OCI-LY7 (cell line): ENCODE measurements at regions not wholly inside any gene's neighbourhood (a gene's known extent, or its start where the extent isn't known, plus 50 kb on each side); places are given as distances from the start of the nearest gene placed in this dataset.

ENCODE experiments used
- BruUV-seq: library from RNA; stranded (reverse); fragments of 400-500 nt; replicated peaks from 2 replicates; lab custom pipeline; 2021; lab: Mats Ljungman, UMichigan
- CTCF ChIA-PET: fragments of 300-600 bp; sonication (Branson Sonifier 250); formaldehyde crosslinking; loops from one replicate; lab custom pipeline; 2022; ENCODE audit warnings: antibody characterized with exemption; ENCODE audit not compliant: unreplicated experiment; lab: Charles Lee
- POLR2A ChIA-PET: fragments of 300-600 bp; sonication (Branson Sonifier 250); formaldehyde crosslinking; loops from one replicate; lab custom pipeline; 2022; ENCODE audit warnings: antibody characterized with exemption; lab: Charles Lee
- DNase-seq: peaks from one replicate; pipeline ENCODE4 v3.0.0-alpha.2; 2015; ENCODE audit warnings: low spot score
- H2AFZ ChIP-seq: fragments of 200-600 bp; sonication (generic), shearing (Covaris generic); 2 replicates; pipeline ENCODE4 v1.6.1; 2014; ENCODE audit warnings: mild to moderate bottlenecking, antibody characterized with exemption, low read length, moderate library complexity
- H3K27ac ChIP-seq: fragments of 200-600 bp; sonication (generic); 2 replicates; pipeline ENCODE4 v1.5.1; 2014; ENCODE audit warnings: mixed run types, low read depth, mild to moderate bottlenecking, moderate library complexity, low read length, inconsistent platforms; ENCODE audit not compliant: poor library complexity, severe bottlenecking
- H3K36me3 ChIP-seq: fragments of 200-600 bp; sonication (generic); 2 replicates; pipeline ENCODE4 v1.6.1; 2014; ENCODE audit warnings: mild to moderate bottlenecking, antibody characterized with exemption, low read length, moderate library complexity, mixed read lengths; ENCODE audit not compliant: insufficient read depth
- H3K4me1 ChIP-seq: fragments of 200-600 bp; sonication (generic); 2 replicates; pipeline ENCODE4 v1.5.1; 2014; ENCODE audit warnings: mild to moderate bottlenecking, low read length; ENCODE audit not compliant: insufficient read depth, poor library complexity, severe bottlenecking
- H3K4me2 ChIP-seq: fragments of 200-600 bp; sonication (generic); 2 replicates; pipeline ENCODE4 v1.6.1; 2014; ENCODE audit warnings: mild to moderate bottlenecking, low read length
- H3K4me3 ChIP-seq: fragments of 200-600 bp; sonication (generic); 2 replicates; pipeline ENCODE4 v1.5.1; 2014; ENCODE audit warnings: mild to moderate bottlenecking, low read depth, low read length; ENCODE audit not compliant: poor library complexity, severe bottlenecking
- H3K79me2 ChIP-seq: fragments of 200-600 bp; sonication (generic); 2 replicates; pipeline ENCODE4 v1.6.1; 2016; ENCODE audit warnings: low read depth, mild to moderate bottlenecking, low read length, moderate library complexity, mixed read lengths; ENCODE audit not compliant: insufficient read depth
- H3K9me2 ChIP-seq: fragments of 200-600 bp; sonication (generic); 2 replicates; pipeline ENCODE4 v1.6.1; 2016; ENCODE audit warnings: mild to moderate bottlenecking, low read length, mixed read lengths; ENCODE audit not compliant: insufficient read depth
- H3K9me3 ChIP-seq: fragments of 200-600 bp; sonication (generic); 2 replicates; pipeline ENCODE4 v1.6.1; 2014; ENCODE audit warnings: mild to moderate bottlenecking, mixed run types, low read length, mixed read lengths
- H4K20me1 ChIP-seq: fragments of 200-600 bp; sonication (generic); 2 replicates; pipeline ENCODE4 v1.6.1; 2014; ENCODE audit warnings: mild to moderate bottlenecking, antibody characterized with exemption, low read length, moderate library complexity, mixed read lengths; ENCODE audit not compliant: insufficient read depth
- CTCF ChIP-seq: fragments of 200-600 bp; sonication (generic); conservative IDR thresholded peaks from 2 replicates; pipeline ENCODE4 v1.5.1; 2014; ENCODE audit warnings: mild to moderate bottlenecking, antibody characterized with exemption, low read length, moderate library complexity, mixed read lengths
- EZH2phosphoT487 ChIP-seq: fragments of 200-600 bp; sonication (generic); IDR thresholded peaks from 2 replicates; pipeline ENCODE4 v1.6.1; 2018; ENCODE audit warnings: low read depth, borderline replicate concordance, mild to moderate bottlenecking, mixed run types, antibody characterized with exemption, low read length, moderate library complexity, mixed read lengths
- intact Hi-C: fragments of 100-400 bp; cut with micrococcal nuclease; formaldehyde crosslinking; loops from one replicate; pipeline ENCODE4 v1.10.0; 2022; ENCODE audit not compliant: unreplicated experiment

- H3K79me2 ChIP-seq = no peaks in the 10 kb centered on the region
- intact Hi-C loops = no loop called here
- CTCF ChIA-PET = no interaction called here
Measured at GRCh38 chr16:86289907-86290306, 220.4 kb upstream of the FOXF1 start.

GRCh38 chr16:86291491-86291890 is 218.8 kb upstream of the FOXF1 start:
- H4K20me1 ChIP-seq = no peaks in the 10 kb centered on the region
- no peak for DNase-seq
- TF ChIP-seq EZH2phosphoT487 (no peak), CTCF (no peak)
- no peaks in the 10 kb centered on the region for H3K9me2 ChIP-seq
- H3K9me3 ChIP-seq = no peaks in the 10 kb centered on the region
- CTCF ChIA-PET = no interaction called here
- H3K4me3 ChIP-seq = no peak overlapping the region
- intact Hi-C loops = no loop called here
- H3K4me1 ChIP-seq = no peaks in the 10 kb centered on the region
- H3K4me2 ChIP-seq = no peak overlapping the region
- no peaks in the 10 kb centered on the region for H3K36me3 ChIP-seq
- POLR2A ChIA-PET = no interaction called here
- H2AFZ ChIP-seq = no peak overlapping the region
- BruUV-seq = no TSS peak
- H3K79me2 ChIP-seq = no peaks in the 10 kb centered on the region
- no peak overlapping the region for H3K27ac ChIP-seq

More at GRCh38 chr16:86289907-86290306, 220.4 kb upstream of the FOXF1 start:
- no peaks in the 10 kb centered on the region for H4K20me1 ChIP-seq
- TF ChIP-seq CTCF = no peak
- TF ChIP-seq EZH2phosphoT487 = no peak
- H3K36me3 ChIP-seq = no peaks in the 10 kb centered on the region
- H3K4me1 ChIP-seq = no peaks in the 10 kb centered on the region
- no peaks in the 10 kb centered on the region for H3K9me2 ChIP-seq
- no peak overlapping the region for H2AFZ ChIP-seq
- no peak overlapping the region for H3K4me3 ChIP-seq
- H3K9me3 ChIP-seq = no peaks in the 10 kb centered on the region
- no peak overlapping the region for H3K4me2 ChIP-seq
- POLR2A ChIA-PET = no interaction called here
- H3K27ac ChIP-seq = no peak overlapping the region
- BruUV-seq = no TSS peak
- DNase-seq = no peak

GRCh38 chr16:86292171-86292775 is 218.1 kb upstream of the FOXF1 start:
- Histone ChIP-seq H3K79me2 (no peaks in the 10 kb centered on the region), H3K9me3 (no peaks in the 10 kb centered on the region), H3K9me2 (no peaks in the 10 kb centered on the region), H4K20me1 (no peaks in the 10 kb centered on the region), H2AFZ (no peak overlapping the region), H3K4me3 (no peak overlapping the region), H3K36me3 (no peaks in the 10 kb centered on the region), H3K27ac (no peak overlapping the region), H3K4me1 (no peaks in the 10 kb centered on the region), H3K4me2 (no peak overlapping the region)
- TF ChIP-seq EZH2phosphoT487 = no peak
- TF ChIP-seq CTCF = no peak
- ChIA-PET CTCF (no interaction called here), POLR2A (no interaction called here)
- DNase-seq = no peak
- BruUV-seq = no TSS peak
- intact Hi-C loops = no loop called here
